HEK293 (cell line): ENCODE measurements at regions not wholly inside any gene's neighbourhood (a gene's known extent, or its start where the extent isn't known, plus 50 kb on each side); places are given as distances from the start of the nearest gene placed in this dataset.

Source experiments
- ATF2 ChIP-seq: fragments of 450-650 bp; formaldehyde crosslinking; IDR thresholded peaks from 2 replicates; pipeline ENCODE4 v1.5.1; 2016; ENCODE audit warnings: missing biosample characterization, missing genetic modification characterization, low read depth
- CTCF ChIP-seq: fragments of 450-650 bp; formaldehyde crosslinking; IDR thresholded peaks from 2 replicates; pipeline ENCODE4 v1.5.1; 2016; ENCODE audit warnings: missing biosample characterization, missing genetic modification characterization
- HOXA7 ChIP-seq: sonication (generic); formaldehyde crosslinking; IDR thresholded peaks from 2 replicates; pipeline ENCODE4 v1.8.1; 2022; ENCODE audit warnings: missing genetic modification reagents, borderline replicate concordance
- KLF10 ChIP-seq: fragments of 450-650 bp; IDR thresholded peaks from 2 replicates; pipeline ENCODE4 v1.5.1; 2018; ENCODE audit warnings: missing biosample characterization, mild to moderate bottlenecking, missing genetic modification characterization
- PRDM1 ChIP-seq: fragments of 450-650 bp; formaldehyde crosslinking; IDR thresholded peaks from 2 replicates; pipeline ENCODE4; 2016; ENCODE audit warnings: missing biosample characterization, missing genetic modification characterization
- TCF7L2 ChIP-seq: IDR thresholded peaks from 2 replicates; pipeline ENCODE4 v1.6.1; 2011; ENCODE audit warnings: low read depth, mild to moderate bottlenecking, inconsistent platforms, low read length, moderate library complexity, borderline replicate concordance
- ZBTB49 ChIP-seq: fragments of 450-650 bp; formaldehyde crosslinking; IDR thresholded peaks from 2 replicates; pipeline ENCODE4 v1.5.1; 2016; ENCODE audit warnings: missing biosample characterization, missing genetic modification characterization, low read depth
- ZNF140 ChIP-seq: fragments of 450-650 bp; formaldehyde crosslinking; IDR thresholded peaks from 2 replicates; pipeline ENCODE4 v1.5.1; 2016; ENCODE audit warnings: missing biosample characterization, missing genetic modification characterization
- ZNF311 ChIP-seq: fragments of 450-650 bp; formaldehyde crosslinking; IDR thresholded peaks from 2 replicates; pipeline ENCODE4 v1.5.1; 2017; ENCODE audit warnings: missing biosample characterization, missing genetic modification characterization, borderline replicate concordance
- ZNF449 ChIP-seq: fragments of 450-650 bp; formaldehyde crosslinking; IDR thresholded peaks from 2 replicates; pipeline ENCODE4 v1.5.1; 2017; ENCODE audit warnings: missing biosample characterization, mild to moderate bottlenecking, missing genetic modification characterization, moderate library complexity
- ZNF529 ChIP-seq: fragments of 450-650 bp; formaldehyde crosslinking; IDR thresholded peaks from 2 replicates; pipeline ENCODE4 v1.5.1; 2017; ENCODE audit warnings: missing genetic modification characterization, missing biosample characterization; ENCODE audit not compliant: insufficient replicate concordance
- ZNF580 ChIP-seq: fragments of 450-650 bp; formaldehyde crosslinking; IDR thresholded peaks from 2 replicates; pipeline ENCODE4 v1.5.1; 2016; ENCODE audit warnings: missing biosample characterization, missing genetic modification characterization
- ZNF777 ChIP-seq: fragments of 450-650 bp; formaldehyde crosslinking; IDR thresholded peaks from 2 replicates; pipeline ENCODE4 v1.5.1; 2017; ENCODE audit warnings: missing biosample characterization, missing genetic modification characterization, borderline replicate concordance

GRCh38 chr9:73038613-73039012 is 85.8 kb upstream of the ALDH1A1 start:
- no peak for TF ChIP-seq ZNF311 (tag by site-specific recombination)
- TF ChIP-seq ZNF140 (tag by site-specific recombination): no peak
- no peak for TF ChIP-seq ZNF449 (tag by site-specific recombination)
- no peak for TF ChIP-seq KLF10
- TF ChIP-seq CTCF (tag by site-specific recombination): no peak
- TF ChIP-seq TCF7L2: no peak
- no peak for TF ChIP-seq ZBTB49 (tag by site-specific recombination)
- no peak for TF ChIP-seq ZNF529
- no peak for TF ChIP-seq HOXA7
- TF ChIP-seq PRDM1 (tag by site-specific recombination): no peak
- TF ChIP-seq ZNF580 (tag by site-specific recombination): no peak
- no peak for TF ChIP-seq ATF2
- TF ChIP-seq ZNF777 (tag by site-specific recombination): no peak
